GM13977 (cell line): ENCODE measurements at regions not wholly inside any gene's neighbourhood (a gene's known extent, or its start where the extent isn't known, plus 50 kb on each side); places are given as distances from the start of the nearest gene placed in this dataset.
A peak's percentile ranks its signal among the peaks of the same experiment; 100 is the strongest.

Experiments used
- DNase-seq: peaks from one replicate; pipeline ENCODE4 v3.0.0; 2012; ENCODE audit warnings: low spot score
- in situ Hi-C: fragments of 300-500 bp; cut with MboI; formaldehyde crosslinking; loops from one replicate; pipeline ENCODE4 v1.12.0; 2022; ENCODE audit warnings: low sequenced_read_pairs, low pct_unique_long_range_greater_than_20kb, mixed read lengths, inconsistent platforms; ENCODE audit not compliant: unreplicated experiment
- TF ChIP-seq, protein P1 (sequence below): IDR thresholded peaks from 2 replicates; pipeline ENCODE4 v1.5.1; 2012; ENCODE audit warnings: mild to moderate bottlenecking, control low read depth; ENCODE audit not compliant: insufficient read depth; ENCODE audit errors: extremely low read depth, missing control alignments

DNA sequence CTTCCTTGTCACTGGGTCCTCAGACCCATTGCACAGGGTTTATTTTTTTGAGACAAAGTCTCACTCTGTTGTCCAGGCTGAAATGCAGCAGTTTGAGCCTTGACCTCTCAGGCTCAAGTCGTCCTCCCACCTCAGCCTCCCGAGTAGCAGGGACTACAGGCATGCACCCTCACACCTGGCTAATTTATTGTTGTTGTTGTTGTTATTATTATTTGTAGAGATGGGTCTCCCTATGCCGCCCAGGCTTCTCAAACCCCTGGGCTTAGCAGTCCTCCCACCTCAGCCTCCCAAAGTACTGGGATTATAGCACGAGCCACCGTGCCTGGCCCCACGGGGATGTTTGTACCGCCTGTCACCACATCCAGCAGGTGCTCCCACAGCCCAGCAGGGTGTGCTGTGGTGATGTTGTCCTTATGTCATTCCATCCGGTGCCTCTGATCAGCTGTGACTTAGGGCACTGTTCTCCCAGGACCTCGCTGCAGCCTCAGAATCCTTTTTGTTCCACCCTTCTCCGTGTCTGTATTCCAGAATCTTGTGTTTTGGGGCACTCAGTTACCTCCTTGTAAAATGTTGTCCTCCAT lies 182.3 kb downstream of the INO80D start:
- DNase-seq, result peak; percentile 28
- in situ Hi-C loops, result no loop called here
- TF ChIP-seq, protein P1, sequence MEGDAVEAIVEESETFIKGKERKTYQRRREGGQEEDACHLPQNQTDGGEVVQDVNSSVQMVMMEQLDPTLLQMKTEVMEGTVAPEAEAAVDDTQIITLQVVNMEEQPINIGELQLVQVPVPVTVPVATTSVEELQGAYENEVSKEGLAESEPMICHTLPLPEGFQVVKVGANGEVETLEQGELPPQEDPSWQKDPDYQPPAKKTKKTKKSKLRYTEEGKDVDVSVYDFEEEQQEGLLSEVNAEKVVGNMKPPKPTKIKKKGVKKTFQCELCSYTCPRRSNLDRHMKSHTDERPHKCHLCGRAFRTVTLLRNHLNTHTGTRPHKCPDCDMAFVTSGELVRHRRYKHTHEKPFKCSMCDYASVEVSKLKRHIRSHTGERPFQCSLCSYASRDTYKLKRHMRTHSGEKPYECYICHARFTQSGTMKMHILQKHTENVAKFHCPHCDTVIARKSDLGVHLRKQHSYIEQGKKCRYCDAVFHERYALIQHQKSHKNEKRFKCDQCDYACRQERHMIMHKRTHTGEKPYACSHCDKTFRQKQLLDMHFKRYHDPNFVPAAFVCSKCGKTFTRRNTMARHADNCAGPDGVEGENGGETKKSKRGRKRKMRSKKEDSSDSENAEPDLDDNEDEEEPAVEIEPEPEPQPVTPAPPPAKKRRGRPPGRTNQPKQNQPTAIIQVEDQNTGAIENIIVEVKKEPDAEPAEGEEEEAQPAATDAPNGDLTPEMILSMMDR, result peak; percentile 49

DNA sequence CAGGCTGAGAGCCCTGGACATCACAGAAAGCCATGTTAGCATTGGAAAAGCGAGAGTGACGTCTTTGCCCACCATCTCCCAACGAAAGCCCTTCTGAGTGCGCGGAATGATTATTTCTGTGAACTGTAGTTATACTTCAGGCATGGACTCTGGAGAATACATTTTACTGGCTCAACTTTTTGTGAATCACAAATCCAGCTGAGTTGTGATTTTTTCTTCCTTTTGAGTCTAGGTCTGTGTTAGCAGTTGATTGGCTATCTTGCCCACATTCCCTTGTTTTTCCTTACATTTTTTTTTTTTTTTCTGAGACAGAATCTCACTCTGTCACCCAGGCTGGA lies 183.1 kb downstream of the INO80D start:
- no peak for DNase-seq
- in situ Hi-C loops, result no loop called here
- TF ChIP-seq, protein P1, result no peak

DNA sequence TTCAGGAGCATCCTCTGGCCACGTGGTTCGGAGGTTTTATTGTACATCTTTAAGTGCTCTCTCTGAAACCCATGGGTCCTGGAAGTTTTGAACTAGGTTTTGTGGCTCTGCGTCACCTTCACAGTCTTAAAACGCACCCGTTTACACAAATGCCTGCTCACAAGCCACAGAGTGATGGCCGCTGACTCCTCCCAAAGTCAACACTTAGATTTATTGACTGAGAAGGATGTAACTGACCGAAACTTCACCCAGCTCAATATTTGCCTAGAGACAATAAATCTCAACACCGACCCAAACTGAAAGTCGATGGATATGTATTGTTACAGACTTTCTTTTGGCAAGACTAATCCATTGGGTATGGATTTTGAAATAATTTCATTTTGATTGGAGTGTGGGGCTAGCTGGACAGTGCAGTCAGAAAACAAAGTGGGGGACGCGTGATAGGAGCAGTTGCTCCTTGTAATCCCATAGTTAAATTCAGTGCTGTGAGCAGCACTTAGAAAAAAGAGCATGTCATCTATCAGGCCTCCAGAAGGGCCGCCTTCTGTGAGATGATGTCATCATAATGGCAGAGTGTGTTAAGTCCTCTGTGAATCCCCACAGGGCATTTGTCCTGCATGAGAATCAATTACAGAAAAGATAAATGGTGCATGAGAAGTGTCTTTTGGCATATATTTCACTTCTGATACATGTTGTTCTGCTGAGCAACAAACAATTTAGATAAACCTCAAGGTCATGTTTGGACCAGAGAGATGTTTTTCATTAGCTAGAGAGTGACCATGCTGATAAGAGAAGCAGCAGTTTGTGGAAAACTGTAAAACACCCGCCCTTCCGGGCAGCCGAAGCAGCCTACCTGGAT lies 183.7 kb downstream of the INO80D start:
- TF ChIP-seq, protein P1, result no peak
- in situ Hi-C loops, result no loop called here
- no peak for DNase-seq

DNA sequence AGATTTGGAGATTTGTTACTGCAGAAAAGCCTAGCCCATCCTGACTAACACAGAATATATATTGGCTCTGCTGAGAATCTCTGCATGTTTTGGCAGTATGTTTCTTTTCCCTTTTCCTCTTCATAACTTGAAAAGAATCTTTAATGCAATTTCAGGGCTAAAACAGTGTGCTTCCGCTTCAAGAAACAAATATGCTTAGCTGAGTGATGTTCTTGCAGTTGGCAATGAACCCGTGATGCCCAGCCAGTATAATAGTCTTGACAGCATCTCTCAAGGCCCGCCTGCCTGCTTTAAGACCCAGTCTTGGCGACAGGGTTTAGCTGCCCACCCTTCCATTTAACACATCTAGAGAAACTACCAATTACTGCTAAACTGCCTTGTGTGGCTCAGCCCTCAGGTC lies 184.5 kb downstream of the INO80D start:
- TF ChIP-seq, protein P1, result no peak
- no peak for DNase-seq
- in situ Hi-C loops, result no loop called here

DNA sequence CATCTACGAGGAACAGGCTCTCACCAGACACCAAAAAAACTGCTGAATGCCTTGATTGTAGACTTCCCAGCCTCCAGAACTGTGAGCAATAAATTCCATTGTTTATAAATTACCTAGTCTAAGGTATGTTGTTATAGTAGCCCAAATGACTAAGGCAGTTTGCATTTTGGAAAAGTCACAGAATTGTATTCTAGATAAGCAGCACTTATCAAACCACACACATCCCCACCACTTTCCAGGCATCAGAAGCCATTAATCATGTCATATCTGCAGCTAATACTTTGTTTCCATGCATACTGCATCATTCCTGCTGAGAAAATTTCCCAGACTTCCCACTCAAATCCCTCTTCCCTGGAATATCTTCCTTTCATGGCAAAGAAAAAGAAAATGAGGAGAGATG lies 187.2 kb downstream of the INO80D start:
- DNase-seq, result no peak
- TF ChIP-seq, protein P1, result no peak
- in situ Hi-C loops, result no loop called here

DNA sequence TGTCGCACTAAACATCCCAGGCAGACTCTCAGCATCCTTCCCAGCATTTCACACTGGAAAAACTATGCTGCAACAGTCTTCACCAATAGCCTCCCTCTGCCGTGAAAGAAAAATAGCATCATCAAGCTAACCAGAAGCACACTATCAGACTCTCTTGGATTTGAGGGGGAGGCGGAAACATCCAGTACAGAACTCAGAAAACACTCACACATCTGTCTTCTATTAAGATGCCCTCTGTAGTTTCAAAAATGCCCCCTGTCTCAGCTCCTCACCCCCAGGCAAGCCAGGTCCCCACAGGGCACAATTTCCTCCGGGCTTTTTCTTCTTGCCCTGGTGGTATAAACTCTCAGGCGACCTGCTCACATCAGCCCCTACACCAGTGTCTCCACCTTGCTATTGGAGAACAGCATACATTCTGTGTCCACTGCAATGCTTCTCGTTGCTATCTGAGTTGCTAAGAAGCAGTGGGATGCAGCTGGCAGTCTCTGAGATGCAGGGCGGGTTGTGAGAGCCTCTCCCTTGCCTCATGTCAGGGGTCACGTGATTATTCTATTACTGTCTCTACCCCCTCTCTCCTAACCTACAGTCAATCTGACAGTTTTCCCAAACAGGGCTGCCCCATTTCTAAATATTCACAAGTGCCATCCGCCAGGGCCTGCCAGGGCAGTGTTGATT lies 189.9 kb downstream of the INO80D start:
- TF ChIP-seq, protein P1, result no peak
- in situ Hi-C loops, result no loop called here
- no peak for DNase-seq
